IPS DF 4.7 (cell line): ENCODE measurements at regions not wholly inside any gene's neighbourhood (a gene's known extent, or its start where the extent isn't known, plus 50 kb on each side); places are given as distances from the start of the nearest gene placed in this dataset.

Experiments
- DNase-seq: peaks from one replicate; pipeline ENCODE4 v3.0.0-alpha.2; 2013; ENCODE audit warnings: low spot score; ENCODE audit errors: extremely low read depth

DNA sequence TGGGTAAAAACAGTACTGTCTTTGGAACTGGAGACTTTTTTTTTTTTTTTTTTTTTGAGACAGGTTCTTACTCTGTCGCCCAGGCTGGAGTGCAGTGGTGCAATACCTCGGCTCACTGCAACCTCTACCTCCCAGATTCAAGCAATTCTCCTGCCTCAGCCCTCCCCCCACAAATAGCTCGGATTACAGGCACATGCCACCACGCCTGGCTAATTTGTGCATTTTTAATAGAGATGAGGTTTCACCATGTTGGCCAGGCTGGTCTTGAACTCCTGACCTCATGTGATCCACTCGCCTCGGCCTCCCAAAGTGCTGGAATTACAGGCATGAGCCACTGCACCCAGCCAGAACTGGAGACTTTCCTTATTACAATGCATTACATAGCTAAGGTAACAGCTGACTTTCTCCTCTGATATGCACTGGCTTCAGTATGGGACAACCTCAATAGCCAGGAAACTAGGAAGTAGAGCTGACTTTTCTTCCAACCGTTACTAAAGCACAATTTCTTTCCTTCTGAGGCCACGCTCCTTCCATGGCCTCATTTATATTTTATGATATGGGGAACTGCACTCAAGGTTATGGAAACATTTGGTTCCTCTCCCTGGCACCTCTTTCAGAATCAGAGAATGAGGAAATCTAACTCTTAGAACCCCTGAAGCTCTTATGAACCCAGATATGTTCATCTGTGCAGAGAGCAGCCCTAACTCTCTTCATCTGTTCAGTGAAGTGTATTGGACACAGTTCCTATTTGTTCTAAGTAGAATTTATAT is 53.5 kb upstream of the FAM9B start:
- no peak for DNase-seq

DNA sequence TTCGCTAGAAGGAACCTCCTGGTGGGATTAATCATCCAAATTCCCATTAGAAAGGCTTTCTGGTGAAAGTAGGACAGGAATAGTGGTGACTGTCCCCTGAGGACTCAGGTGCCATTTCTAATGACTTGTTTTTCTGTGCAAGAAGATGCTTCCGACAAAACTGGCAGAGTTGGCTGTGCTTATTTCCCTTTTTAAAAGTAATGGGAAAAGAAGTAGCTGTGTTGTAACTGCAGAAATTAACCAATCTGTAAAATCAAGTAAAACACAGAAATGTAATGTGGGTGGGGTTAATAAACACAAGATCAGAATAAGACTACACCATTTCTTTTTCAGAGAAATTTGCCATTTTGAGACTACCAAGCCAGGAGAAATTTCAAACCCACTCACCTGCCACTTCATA is 55.0 kb upstream of the FAM9B start:
- DNase-seq = no peak

- no peak for DNase-seq
Observed at GRCh38 chrX:9090766-9091165, 56.8 kb upstream of the FAM9B start.

DNA sequence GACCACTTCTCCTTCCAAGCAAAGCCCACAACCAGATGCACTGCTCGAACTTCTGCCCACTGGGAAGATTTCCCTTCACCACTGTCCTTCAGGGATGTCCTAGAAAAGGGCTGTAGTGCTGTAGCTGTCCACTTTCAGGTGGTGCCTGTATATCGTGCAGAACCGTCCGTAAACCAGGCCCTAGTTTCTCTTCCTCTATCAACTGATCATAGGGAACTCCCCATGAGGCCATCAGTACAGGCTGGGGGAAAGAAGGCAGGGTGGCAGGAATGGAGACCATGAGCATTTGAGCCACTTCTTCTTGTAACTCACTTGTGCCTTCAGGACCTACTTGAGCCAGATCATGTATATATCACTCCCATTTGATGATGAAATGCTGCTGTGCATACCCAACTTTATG is 57.3 kb upstream of the FAM9B start:
- no peak for DNase-seq

DNA sequence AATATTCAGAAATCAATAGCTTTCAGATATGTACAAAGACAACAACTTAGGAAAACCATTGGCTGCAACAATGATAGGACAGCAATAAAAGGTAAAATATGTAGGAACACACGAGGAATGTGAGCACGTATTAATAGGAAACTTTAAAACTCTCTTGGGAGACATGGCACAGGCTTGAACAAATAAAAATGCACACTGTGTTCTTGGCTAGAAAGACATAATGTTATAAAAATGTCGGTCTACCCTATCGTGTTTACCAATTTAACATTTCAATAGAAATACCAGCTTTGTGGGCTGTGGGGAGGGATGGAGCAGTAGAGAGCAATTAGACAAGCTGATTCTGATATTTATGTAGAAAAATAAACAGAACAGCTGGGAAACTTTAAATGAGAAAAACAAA is 69.0 kb upstream of the FAM9B start:
- no peak for DNase-seq

DNA sequence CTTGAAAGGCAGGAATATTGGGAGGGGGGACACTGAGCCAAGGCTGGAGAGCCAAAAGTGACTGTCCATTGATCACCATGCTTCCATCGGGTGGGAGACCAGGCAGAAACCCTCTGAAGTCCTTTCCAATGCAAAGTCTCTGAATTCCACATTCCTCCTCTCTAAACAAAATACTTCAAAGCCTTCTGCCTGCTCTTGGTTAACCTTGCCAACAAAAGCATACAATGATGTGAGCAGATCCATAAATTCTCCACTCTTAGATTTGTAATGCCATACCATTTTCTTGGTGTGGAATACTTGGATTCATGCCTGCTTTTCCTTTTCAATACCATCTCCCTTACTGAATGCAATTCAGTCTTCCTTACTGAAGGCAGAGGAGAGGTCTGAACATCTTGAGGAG is 74.1 kb upstream of the FAM9B start:
- no peak for DNase-seq

DNA sequence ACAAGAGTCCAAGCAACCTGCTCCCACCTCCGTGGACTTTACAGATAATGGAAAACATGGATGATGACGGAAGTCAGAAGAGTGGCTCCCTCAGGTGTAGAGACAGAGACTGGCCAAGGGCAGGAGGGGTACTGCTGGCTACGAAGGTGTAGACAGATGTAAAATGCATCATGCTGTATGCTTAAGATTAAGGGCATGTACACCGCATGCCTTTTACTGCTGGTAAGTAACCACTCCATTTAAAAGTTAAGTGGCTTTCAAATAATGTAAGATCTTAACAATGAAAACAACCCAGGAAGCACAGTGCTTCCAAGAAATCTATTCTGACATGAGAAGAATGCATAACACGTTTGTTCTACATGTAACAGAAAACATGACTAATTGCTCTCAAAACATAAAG is 76.9 kb upstream of the FAM9B start:
- DNase-seq = no peak

GRCh38 chrX:9114245-9114644 is 80.3 kb upstream of the FAM9B start:
- DNase-seq = no peak

DNA sequence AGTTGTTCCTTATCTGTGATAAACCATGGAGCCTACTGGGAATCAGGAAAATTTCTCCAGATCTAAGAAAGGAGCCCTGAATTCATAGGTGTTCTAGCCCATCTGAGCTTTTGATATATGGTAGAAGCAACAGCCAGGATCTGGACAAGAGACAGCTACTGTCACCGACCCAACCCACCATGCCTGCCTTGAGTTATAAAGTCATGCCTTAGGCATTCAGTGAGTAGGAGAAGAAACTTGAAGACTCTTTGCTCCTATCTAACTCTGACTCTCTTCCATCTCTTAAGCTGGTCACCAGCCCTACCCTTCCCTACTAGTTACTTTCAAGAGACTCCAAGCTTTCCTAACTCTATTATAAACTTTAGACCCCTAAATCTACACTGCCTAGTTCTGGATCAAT is 83.9 kb upstream of the FAM9B start:
- no peak for DNase-seq

- DNase-seq = no peak
Observed at GRCh38 chrX:9122519-9123245, 88.8 kb upstream of the FAM9B start.

DNA sequence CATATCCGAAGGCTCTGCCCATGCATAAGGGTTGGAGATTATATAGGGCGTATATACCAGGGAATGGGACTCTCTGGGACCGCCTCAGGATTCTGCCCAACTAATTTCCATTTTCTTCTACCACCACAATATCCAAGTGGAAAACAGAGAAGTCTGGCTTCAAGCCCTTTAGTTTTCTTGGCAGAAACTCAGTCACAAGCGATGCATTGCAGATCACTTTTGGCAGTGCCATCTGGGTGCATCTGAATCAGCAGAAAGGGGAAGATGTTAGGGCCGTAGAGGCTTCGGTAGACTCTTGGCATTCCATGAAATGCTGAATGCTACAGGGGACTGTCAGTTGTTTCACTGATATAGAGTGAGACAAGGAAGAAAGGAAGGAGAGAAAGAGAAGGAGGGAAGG is 94.1 kb upstream of the FAM9B start:
- no peak for DNase-seq

DNA sequence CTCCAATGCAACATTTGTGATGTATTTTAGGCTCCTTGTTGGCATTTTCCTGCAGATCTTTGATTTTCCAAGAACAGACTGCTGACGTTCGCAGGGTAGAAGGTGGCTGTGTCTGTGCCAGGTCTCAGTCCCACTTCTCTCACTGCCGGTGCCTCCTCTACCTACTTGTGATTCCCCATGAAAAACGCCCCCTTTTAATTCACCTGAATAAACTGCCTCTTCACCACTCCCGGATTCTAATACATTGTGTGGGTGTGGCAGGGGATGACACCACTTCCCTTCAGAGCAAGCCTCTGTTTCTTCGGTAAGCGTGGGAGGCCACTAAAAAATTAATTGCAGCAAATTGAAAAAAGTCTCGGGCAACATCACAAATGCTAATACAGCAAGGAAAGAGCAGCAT is 96.1 kb upstream of the FAM9B start:
- no peak for DNase-seq

GRCh38 chrX:9131066-9131465 is 97.1 kb upstream of the FAM9B start:
- DNase-seq = no peak

- no peak for DNase-seq
Observed at GRCh38 chrX:9132036-9132638, 98.2 kb upstream of the FAM9B start.

DNA sequence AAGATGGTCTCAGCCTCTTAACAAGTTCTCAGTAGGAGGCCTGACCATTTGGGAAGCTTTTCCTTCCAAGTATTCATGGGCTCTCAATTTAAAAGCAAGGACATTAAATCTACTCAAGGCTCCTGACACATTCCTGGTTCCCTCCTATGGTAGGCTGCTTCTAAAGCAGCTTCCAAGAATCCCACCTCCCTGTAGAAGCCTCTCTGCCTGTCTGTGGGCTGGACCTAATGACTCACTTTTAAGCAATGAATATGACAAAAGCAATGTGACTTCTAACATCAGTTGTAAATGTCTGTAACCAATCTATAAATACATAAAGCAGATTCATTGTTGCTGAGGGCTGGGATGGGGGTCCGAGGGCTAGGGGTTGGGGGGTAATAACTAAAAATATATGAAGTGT is 99.5 kb upstream of the FAM9B start:
- no peak for DNase-seq

DNA sequence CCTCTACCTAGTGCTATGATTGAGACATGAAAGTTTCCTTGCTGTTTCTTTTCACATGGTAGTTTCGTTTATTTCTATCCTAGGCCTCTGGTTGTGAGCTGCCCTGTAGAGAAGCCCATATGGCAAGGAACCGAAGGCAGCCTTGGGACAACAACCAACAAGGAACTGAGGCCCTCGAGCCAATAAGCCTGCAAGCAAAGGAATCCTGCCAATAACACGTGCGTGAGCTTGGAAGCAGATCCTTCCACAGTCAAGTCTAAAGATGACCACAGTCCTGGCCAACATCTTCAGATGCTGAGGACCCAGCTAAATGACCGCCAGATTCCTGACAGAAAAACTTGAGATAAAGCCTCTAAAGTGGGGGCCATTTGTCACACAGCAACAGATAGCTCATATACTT is 100.4 kb upstream of the FAM9B start:
- no peak for DNase-seq

- no peak for DNase-seq
Observed at GRCh38 chrX:9135901-9136510, 102.1 kb upstream of the FAM9B start.

DNA sequence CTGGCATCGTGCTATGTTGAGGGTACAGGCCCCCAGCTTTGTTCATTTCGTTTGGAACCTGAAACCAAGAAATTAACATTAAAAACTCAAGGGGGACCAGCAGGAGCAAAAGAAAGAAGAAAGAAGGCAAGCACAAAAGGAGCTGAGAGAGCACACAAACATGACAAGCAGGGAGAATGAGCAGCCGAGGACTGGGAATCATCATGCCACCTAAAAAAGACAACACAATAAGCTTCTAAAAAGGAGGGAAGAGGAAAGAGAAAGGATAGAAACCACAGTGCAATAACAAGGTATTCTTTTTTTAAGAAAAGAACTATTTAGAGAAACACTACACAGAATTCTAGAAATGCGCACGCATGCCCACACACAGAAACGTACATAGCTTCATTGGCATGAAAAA is 103.2 kb upstream of the FAM9B start:
- DNase-seq = no peak

DNA sequence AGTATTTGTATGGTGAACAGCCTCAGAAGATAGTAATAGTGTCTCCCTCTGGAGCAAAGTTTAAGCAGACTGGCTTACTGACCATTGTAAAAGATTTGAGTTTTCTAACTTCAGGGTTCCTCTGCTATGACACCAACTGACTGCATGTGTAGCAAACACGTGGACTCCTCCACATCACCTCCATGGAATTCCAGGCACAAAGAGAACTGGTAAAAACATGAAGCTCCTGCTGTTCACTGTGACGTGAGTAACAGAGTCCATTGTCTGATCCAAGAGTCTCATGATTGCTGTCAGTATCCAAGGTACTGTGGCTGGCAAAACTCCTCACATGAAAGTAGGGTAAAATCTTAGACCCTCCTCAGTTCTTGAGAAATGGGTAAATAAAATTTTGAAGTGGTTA is 107.6 kb upstream of the FAM9B start:
- DNase-seq = no peak

GRCh38 chrX:9144701-9145241 is 110.8 kb upstream of the FAM9B start:
- DNase-seq = no peak

GRCh38 chrX:9146657-9147056 is 112.7 kb upstream of the FAM9B start:
- no peak for DNase-seq

DNA sequence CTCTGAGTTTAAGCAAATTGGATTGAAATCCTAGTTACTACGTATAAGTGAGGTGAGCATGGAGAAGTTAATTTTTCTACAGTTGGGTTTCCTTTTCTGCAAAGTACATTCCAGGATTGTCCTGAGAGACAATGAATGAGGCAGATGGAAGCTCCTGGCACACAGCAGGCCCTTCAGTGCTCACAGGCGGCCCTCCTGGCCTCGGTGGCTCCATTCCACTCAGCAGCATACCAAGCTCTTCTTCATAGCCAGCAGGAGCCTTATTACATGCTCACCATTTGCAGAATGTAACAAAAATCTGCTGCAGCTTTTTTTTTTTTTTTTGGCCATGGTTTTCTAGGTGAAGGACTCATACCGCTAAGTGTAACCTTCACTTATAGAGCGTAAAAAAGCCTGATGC is 113.2 kb upstream of the FAM9B start:
- no peak for DNase-seq
